Right atrium auricular region (tissue), 2 donors: ENCODE measurements at regions not wholly inside any gene's neighbourhood (a gene's known extent, or its start where the extent isn't known, plus 50 kb on each side); places are given as distances from the start of the nearest gene placed in this dataset.

Source experiments
- DNase-seq: peaks from one replicate; pipeline ENCODE4 v3.0.0-alpha.2; 2019; ENCODE audit warnings: low spot score
- H3K27ac ChIP-seq, 2 donors: fragments of 200-600 bp; sonication (generic); 1 replicate in 1 of 2; 2 replicates in 1 of 2; pipeline ENCODE4 v1.5.1; 2016 to 2019
- H3K27me3 ChIP-seq, 2 donors: fragments of 200-600 bp; sonication (generic); one replicate each; pipeline versions ENCODE4 v1.5.1 to v1.6.0; 2017 to 2019
- H3K36me3 ChIP-seq: fragments of 200-600 bp; sonication (generic); one replicate; pipeline ENCODE4 v1.5.1; 2016
- H3K4me1 ChIP-seq, 2 donors: fragments of 200-600 bp; sonication (generic); one replicate each; pipeline versions ENCODE4 v1.5.1 to v1.6.0; 2017 to 2019
- H3K4me3 ChIP-seq, 2 donors: fragments of 200-600 bp; sonication (generic); 1 replicate in 1 of 2; 2 replicates in 1 of 2; pipeline ENCODE4 v1.5.1; 2017 to 2019; ENCODE audit warnings: mild to moderate bottlenecking in 1 of 2, moderate library complexity in 1 of 2
- H3K9me3 ChIP-seq, 2 donors: fragments of 200-600 bp; sonication (generic); one replicate each; pipeline ENCODE4 v1.5.1; 2019
- CTCF ChIP-seq, 2 donors: fragments of 200-600 bp; sonication (generic); IDR thresholded peaks; one replicate each; pipeline ENCODE4 v1.5.1; 2019; ENCODE audit warnings: antibody characterized with exemption in 2 of 2

DNA sequence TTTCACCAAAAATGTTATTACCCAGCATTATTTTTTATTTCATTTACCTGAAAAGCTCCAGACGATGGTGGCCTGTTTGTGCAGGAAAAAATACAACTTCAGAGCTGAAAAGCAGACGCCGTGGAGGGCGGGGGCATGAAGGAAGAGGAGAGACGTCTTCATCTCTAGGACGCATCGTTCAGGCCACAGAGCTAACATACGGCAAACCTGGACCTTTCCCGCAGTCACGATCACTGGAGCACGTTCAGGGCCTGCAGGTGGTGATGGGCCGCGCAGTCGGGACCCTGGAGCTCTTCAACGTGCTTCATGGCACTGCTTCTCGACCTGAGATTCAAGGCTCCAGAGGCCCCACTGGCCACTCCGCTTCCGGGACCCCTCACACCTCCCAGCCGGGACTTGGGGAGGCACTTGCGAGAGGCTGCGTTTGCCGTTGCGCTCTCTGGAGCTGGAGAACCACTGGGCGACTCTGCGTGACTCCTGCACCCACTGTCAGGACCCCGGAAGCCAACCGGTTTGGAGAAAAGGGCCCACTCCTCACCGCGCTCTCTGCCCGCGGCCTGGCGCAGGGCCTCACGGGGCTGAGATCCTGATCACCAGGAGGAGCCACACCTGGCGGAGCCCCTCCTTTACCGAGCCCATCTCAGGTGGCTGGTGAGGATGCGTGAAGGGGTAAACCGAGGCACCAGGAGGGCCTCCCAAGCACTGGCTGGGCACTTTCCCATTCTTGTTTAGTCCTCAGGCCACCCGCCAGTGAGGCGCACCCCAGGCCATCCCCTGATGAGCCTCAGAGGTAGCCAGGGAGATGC lies 164.4 kb upstream of the AFDN start:
- Histone ChIP-seq H3K27me3 (no peaks in the 10 kb centered on the region), H3K4me3 (no peak overlapping the region), H3K36me3 (no peaks in the 10 kb centered on the region), H3K9me3 (no peaks in the 10 kb centered on the region), H3K27ac (no peak overlapping the region), H3K4me1 (no peaks in the 10 kb centered on the region)
- TF ChIP-seq CTCF (IDR thresholded peaks at IDR 0.05), result no peak
- no peak for DNase-seq

DNA sequence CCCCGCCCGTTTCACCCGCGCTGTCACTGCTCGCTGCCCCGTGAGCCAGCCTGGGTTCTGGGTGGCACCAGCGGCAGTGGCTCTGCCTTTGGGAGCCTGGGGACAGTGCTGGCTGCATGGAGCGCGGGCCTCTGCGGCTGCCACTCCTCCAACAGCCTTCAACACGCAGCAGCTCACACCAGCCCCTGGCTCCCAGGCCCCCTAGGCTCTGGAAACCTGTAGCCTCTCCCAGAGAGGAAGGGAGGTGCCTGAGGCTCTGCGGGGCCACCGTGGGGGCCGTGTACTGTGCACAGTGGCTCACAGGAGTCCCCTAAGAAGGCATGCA lies 163.9 kb upstream of the AFDN start:
- TF ChIP-seq CTCF (IDR thresholded peaks at IDR 0.05), result no peak
- H3K27me3 ChIP-seq, result no peaks in the 10 kb centered on the region
- H3K9me3 ChIP-seq, result no peaks in the 10 kb centered on the region
- no peak for DNase-seq
- no peaks in the 10 kb centered on the region for H3K4me1 ChIP-seq
- H3K4me3 ChIP-seq, result no peak overlapping the region
- no peak overlapping the region for H3K27ac ChIP-seq
- no peaks in the 10 kb centered on the region for H3K36me3 ChIP-seq

GRCh38 chr6:167663316-167663715 lies 163.4 kb upstream of the AFDN start:
- TF ChIP-seq CTCF (IDR thresholded peaks at IDR 0.05), result no peak
- peaks cover 0 to 3% of the 10 kb centered on the region in 2 donors for H3K4me1 ChIP-seq

DNA sequence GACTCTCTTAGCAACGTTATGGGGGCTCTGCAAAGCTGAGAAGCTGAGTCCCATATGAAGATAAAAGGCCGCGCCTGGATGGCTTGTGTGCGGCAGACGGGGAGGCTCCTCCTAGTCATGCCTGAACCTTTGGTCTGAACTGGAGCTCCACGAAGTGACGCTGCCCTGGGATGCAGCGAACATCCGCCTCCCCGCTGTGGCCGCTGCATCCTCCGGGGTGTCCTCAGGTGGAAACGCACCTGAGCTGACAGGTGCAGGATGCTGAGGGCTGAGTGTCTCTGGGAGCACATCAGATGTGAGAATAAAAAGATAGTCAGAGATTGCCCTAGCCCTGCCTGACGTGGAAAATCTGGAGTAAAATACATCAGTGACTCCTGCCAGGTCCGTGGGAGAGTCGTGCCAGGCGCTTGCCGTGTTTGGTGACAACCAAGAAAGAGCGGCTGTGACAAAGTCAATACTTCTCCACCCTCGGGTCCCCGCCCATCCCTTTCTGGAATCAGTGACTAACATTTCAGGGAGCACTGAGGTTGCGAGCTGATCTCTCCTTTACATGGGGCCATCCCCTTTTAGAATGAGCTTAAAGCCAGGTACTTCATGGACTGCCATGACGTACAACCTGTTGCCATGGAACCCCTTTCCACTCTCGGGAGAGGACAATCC lies 162.8 kb upstream of the AFDN start:
- no peak for TF ChIP-seq CTCF (IDR thresholded peaks at IDR 0.05)
- H3K27ac ChIP-seq, result no peak overlapping the region
- H3K4me3 ChIP-seq, result no peak overlapping the region
- no peaks in the 10 kb centered on the region for H3K9me3 ChIP-seq
- DNase-seq, result no peak
- no peaks in the 10 kb centered on the region for H3K27me3 ChIP-seq
- no peaks in the 10 kb centered on the region for H3K36me3 ChIP-seq
- H3K4me1 ChIP-seq, result peaks cover 0 to 6% of the 10 kb centered on the region in 2 donors

More at GRCh38 chr6:167663316-167663715, 163.4 kb upstream of the AFDN start:
- Histone ChIP-seq H3K27me3 (no peaks in the 10 kb centered on the region), H3K27ac (no peak overlapping the region), H3K9me3 (no peaks in the 10 kb centered on the region), H3K4me3 (no peak overlapping the region), H3K36me3 (no peaks in the 10 kb centered on the region)
- no peak for DNase-seq

DNA sequence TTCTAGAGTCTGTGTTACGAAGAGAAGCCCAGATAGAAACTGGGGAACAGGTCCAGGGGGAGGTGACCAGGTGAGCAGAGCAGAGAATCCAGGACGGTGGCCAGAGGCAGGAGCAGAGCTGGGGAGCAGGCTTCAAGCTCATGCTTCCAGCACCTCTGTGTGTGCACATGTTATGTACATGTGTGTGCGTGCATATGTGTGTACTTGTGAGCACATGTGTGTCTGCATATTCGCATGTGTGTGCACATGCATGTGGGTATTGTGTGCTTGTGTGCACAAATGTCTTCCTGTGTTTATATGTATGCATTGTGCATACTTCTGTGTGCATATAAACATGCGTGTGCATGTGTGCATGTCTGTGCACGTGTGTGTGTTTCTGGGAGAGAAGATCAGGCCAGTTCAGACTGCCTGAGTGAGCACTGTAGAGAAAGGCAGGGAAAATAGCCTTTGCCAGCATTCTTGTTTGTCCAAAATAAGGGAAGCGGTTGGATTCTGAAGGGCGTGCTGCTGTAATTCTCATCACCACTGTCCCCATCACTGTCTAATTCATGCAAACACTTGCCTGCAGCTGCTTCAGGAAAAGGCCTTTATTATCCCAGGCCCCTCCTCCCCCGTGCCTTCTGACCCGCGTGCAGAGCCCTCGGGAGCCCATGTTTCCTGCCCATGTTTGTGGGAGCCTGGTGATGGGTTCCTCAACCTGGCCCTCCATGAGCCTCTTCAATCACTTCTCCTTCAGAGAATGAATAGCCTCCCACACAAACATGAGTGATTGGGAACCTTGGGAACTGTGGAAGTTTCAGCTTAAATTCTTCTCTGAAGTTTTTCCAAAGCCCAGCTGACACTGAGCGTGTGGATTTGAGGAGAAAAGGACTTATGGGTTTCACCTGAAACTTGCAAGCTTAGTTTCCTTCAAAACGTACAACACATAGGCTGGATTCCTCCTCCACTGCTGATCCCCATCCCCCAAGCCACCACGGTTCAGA lies 161.7 kb upstream of the AFDN start:
- Histone ChIP-seq H3K36me3 (no peaks in the 10 kb centered on the region), H3K9me3 (no peaks in the 10 kb centered on the region), H3K27ac (no peak overlapping the region), H3K4me3 (no peak overlapping the region), H3K27me3 (no peaks in the 10 kb centered on the region), H3K4me1 (peaks cover 0 to 7% of the 10 kb centered on the region in 2 donors)
- DNase-seq, result no peak
- no peak for TF ChIP-seq CTCF (IDR thresholded peaks at IDR 0.05)
